ENCODE measurements at regions not wholly inside any gene's neighbourhood (a gene's known extent, or its start where the extent isn't known, plus 50 kb on each side); places are given as distances from the start of the nearest gene placed in this dataset.

- DNase-seq (ENCODE audit: low spot score): no peak
- intact Hi-C loops (cut with DNase I): no loop called here
These were observed 535.1 kb downstream of the BCKDHB start for GRCh38 chr6:80641591-80641990.

DNA sequence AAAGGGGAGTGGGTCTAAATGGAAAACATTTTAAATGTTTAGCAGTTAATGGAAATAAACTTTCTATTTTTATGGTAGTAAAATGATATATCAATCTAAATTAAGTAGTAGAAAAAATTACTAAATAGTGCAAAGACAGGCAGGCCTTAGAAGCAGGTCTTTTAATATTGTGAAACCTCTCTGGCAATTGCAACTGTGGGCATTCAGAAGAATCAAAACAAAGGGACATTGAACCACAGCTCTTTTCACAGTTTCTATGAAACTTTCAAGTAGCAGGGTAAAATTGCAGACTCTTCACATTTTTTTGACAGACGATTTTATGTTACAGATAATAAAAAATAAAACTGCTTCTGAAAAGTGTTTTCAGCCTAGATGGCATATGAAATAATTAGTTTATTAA is 533.7 kb downstream of the BCKDHB start:
- DNase-seq (ENCODE audit: low spot score): no peak
- intact Hi-C loops (cut with DNase I): no loop called here

- DNase-seq (ENCODE audit: low spot score): no peak
- intact Hi-C loops (cut with DNase I): no loop called here
These were observed 532.7 kb downstream of the BCKDHB start for GRCh38 chr6:80639181-80639629.

DNA sequence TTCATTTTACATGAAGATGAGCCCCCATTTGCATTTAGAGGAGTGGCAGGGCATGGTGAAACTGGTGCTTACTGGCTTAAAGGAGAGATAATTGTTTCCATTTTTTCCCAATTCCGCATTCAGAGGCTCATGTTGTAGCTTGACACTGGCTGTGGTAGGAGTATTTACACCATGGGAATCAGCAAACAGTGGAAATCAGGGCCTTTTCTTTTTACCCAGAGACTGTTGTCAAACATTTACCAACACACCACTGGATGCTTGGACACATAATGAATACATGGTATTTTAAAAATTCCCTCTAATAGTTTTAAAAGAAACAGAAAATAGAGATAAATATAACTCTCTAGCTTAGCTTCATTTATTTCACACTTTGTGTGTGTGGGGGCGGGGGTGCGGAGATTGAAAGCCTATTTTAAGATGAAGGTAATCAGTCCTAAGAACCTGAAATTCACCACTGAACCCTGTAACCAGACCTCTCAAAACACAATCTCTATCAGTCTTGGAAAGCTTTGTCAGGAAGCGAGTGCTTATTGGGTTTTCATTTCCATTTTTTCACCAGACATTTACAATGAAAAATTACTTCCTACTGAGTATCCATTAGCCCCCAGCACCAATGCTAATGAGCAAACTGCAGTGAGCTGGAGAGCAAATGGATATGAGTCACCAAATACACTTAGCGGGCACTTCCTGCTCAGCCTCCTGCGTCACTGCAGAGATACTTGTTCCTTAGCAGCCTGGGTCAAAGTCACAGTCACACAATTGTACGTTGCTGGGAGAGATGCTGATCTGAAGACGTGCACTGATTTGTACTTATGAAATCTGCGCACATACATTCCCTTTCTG is 532.0 kb downstream of the BCKDHB start:
- DNase-seq (ENCODE audit: low spot score): no peak
- intact Hi-C loops (cut with DNase I): no loop called here

GRCh38 chr6:80637312-80637711 is 530.8 kb downstream of the BCKDHB start:
- no peak for DNase-seq (ENCODE audit: low spot score)
- intact Hi-C loops (cut with DNase I): no loop called here

DNA sequence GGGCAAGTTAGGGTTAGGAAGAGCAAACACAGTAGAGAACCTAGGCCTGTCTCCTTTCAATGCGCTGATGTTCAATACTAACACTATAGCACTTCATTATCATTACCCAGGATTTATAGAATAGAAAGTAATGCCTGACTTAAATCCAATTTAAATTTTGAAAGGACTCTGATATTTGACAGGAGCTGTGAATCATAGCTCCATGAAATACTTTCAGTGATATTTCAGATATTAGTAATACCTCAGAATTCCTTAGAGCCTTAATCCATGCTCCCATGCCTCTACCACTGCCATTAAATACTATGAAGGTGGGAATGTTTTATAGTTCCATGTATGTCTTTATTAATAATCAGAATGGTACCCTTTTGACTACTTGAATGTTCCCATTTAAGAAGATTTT is 530.2 kb downstream of the BCKDHB start:
- no peak for DNase-seq (ENCODE audit: low spot score)
- intact Hi-C loops (cut with DNase I): no loop called here

GRCh38 chr6:80633412-80633811 is 526.9 kb downstream of the BCKDHB start:
- intact Hi-C loops (cut with DNase I): no loop called here
- DNase-seq (ENCODE audit: low spot score): no peak

DNA sequence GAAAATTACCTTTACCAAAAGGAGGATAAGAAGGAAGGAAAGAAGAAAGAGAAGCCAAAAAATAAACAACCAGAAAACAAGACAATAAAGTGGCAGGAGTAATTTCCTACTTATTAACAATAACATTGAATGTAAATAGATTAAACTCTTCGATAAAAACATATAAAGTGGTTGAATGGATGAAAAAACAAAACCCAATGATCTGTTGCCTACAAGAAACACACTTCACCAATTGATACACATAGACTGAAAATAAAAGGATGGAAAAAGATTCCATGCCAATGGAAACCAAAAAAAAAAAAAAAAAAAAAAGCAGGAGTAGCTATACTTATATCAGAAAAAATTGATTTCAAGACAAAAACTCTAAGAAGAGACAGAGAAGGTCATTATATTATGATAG is 518.9 kb downstream of the BCKDHB start:
- DNase-seq (ENCODE audit: low spot score): no peak
- intact Hi-C loops (cut with DNase I): no loop called here

GRCh38 chr6:80623066-80623815 is 516.8 kb downstream of the BCKDHB start:
- intact Hi-C loops (cut with DNase I): no loop called here
- no peak for DNase-seq (ENCODE audit: low spot score)

- no peak for DNase-seq (ENCODE audit: low spot score)
- intact Hi-C loops (cut with DNase I): no loop called here
These were observed 516.2 kb downstream of the BCKDHB start for GRCh38 chr6:80622641-80623040.

DNA sequence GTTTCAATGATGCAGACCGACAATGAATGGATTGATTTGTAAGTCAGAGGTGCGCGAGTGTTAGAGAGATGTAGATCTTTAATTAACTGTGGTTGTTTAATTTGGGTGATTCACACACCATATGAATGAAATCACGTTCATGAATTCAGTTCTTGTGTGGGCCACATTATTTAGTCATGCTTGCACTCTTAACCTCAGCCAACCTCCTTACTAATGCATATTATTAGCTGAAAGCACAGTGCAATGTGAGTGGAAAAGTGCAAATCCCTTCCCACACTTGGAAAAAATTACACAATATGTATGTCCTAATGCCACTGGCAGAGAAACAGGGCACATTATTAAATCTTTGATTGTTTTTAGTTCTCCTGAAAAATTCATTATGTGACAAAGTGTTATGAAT is 512.5 kb downstream of the BCKDHB start:
- no peak for DNase-seq (ENCODE audit: low spot score)

GRCh38 chr6:80610846-80611245 is 504.4 kb downstream of the BCKDHB start:
- no peak for DNase-seq (ENCODE audit: low spot score)
- intact Hi-C loops (cut with DNase I): no loop called here

More for the DNA sequence above, 512.5 kb downstream of the BCKDHB start:
- intact Hi-C loops (cut with DNase I): no loop called here

GRCh38 chr6:80608881-80609280 is 502.4 kb downstream of the BCKDHB start:
- DNase-seq (ENCODE audit: low spot score): no peak
- intact Hi-C loops (cut with DNase I): loop anchor here in 1 of 2 donors (10.0 kb wide), 1 partner anchor 1146 kb away; the partner anchor contains the start of gene TENT5A

- DNase-seq (ENCODE audit: low spot score): no peak
These were observed 501.4 kb downstream of the BCKDHB start for GRCh38 chr6:80607811-80608391.

GRCh38 chr6:80605165-80605989 is 498.9 kb downstream of the BCKDHB start:
- intact Hi-C loops (cut with DNase I): loop anchor here in 1 of 2 donors (10.0 kb wide), 1 partner anchor 1149 kb away; the partner anchor contains the start of gene TENT5A
- no peak for DNase-seq (ENCODE audit: low spot score)

More at GRCh38 chr6:80607811-80608391, 501.4 kb downstream of the BCKDHB start:
- intact Hi-C loops (cut with DNase I): loop anchor here in 1 of 2 donors (10.0 kb wide), 1 partner anchor 1147 kb away; the partner anchor contains the start of gene TENT5A

- intact Hi-C loops (cut with DNase I): loop anchor here in 1 of 2 donors (10.0 kb wide), 1 partner anchor 1151 kb away; the partner anchor contains the start of gene TENT5A
- DNase-seq (ENCODE audit: low spot score): no peak
These were observed 497.2 kb downstream of the BCKDHB start for GRCh38 chr6:80603679-80604078.

- no peak for DNase-seq (ENCODE audit: low spot score)
- intact Hi-C loops (cut with DNase I): no loop called here
These were observed 488.0 kb downstream of the BCKDHB start for GRCh38 chr6:80594461-80594860.

- DNase-seq (ENCODE audit: low spot score): no peak
- intact Hi-C loops (cut with DNase I): no loop called here
These were observed 486.0 kb downstream of the BCKDHB start for GRCh38 chr6:80592436-80592835.

DNA sequence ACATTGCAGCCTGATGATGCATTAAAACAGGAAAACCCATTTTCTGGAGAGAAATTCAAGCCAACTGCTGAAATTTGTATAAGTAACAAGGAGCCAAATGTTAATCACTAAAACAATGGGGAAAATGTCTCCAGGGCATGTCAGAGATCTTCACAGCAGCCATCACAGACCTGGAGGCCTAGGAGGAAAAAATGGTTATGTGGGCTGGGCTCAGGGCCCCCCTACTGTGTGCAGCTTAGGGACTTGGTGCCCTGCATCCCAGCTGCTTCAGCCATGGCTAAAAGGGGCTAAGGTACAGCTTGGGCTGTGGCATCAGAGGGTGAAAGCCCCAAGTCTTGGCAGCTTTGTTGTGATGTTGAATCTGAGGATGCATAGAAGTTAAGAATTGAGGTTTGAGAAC is 479.8 kb downstream of the BCKDHB start:
- DNase-seq (ENCODE audit: low spot score): no peak
- intact Hi-C loops (cut with DNase I): no loop called here
